Mesothelial cell of epicardium (in vitro differentiated cells): ENCODE measurements at regions not wholly inside any gene's neighbourhood (a gene's known extent, or its start where the extent isn't known, plus 50 kb on each side); places are given as distances from the start of the nearest gene placed in this dataset.

Source experiments
- DNase-seq, 2 experiments: peaks; one replicate each; pipeline ENCODE4 v3.0.0; 2021; ENCODE audit warnings: low spot score in 2 of 2; ENCODE audit not compliant: unreplicated experiment in 2 of 2
- H3K27ac Mint-ChIP-seq: 2 replicates; pipeline ENCODE4 v1.8.0; 2021; ENCODE audit warnings: mixed read lengths
- H3K27me3 Mint-ChIP-seq: 2 replicates; pipeline ENCODE4 v1.8.0; 2021; ENCODE audit warnings: low read depth, mixed read lengths
- H3K36me3 Mint-ChIP-seq: 2 replicates; pipeline ENCODE4 v1.8.0; 2021; ENCODE audit warnings: mixed read lengths
- H3K4me1 Mint-ChIP-seq: 2 replicates; pipeline ENCODE4 v1.8.0; 2021; ENCODE audit warnings: mixed read lengths
- H3K4me3 Mint-ChIP-seq: 2 replicates; pipeline ENCODE4 v1.8.0; 2021; ENCODE audit warnings: mild to moderate bottlenecking, moderate library complexity, mixed read lengths
- H3K9me3 Mint-ChIP-seq: 2 replicates; pipeline ENCODE4 v1.8.0; 2021; ENCODE audit warnings: mixed read lengths
- CTCF ChIP-seq: fragments of 200-600 bp; sonication (generic); IDR thresholded peaks from one replicate; pipeline ENCODE4 v1.5.0; 2021; ENCODE audit warnings: antibody characterized with exemption; ENCODE audit not compliant: unreplicated experiment

- H3K36me3 Mint-ChIP-seq, result peaks cover 22% of the 10 kb centered on the region
- peaks cover 11% of the 10 kb centered on the region for H3K4me1 Mint-ChIP-seq
- DNase-seq, result no peak
- TF ChIP-seq CTCF, result no peak
- H3K27me3 Mint-ChIP-seq, result no peaks in the 10 kb centered on the region
- H3K9me3 Mint-ChIP-seq, result peaks cover 31% of the 10 kb centered on the region
- H3K27ac Mint-ChIP-seq, result no peak overlapping the region
- H3K4me3 Mint-ChIP-seq, result no peak overlapping the region
Measured at GRCh38 chr13:34810996-34811395, 131.1 kb upstream of the NBEA start.

GRCh38 chr13:34815526-34815925, 126.5 kb upstream of the NBEA start:
- H3K4me1 Mint-ChIP-seq, result peaks cover 29% of the 10 kb centered on the region
- no peak for TF ChIP-seq CTCF
- no peak overlapping the region for H3K4me3 Mint-ChIP-seq
- H3K36me3 Mint-ChIP-seq, result peaks cover 22% of the 10 kb centered on the region
- H3K27ac Mint-ChIP-seq, result peak overlapping the region; percentile 90
- no peaks in the 10 kb centered on the region for H3K27me3 Mint-ChIP-seq
- H3K9me3 Mint-ChIP-seq, result peaks cover 40% of the 10 kb centered on the region
- no peak for DNase-seq

- Mint-ChIP-seq H3K27me3 (no peaks in the 10 kb centered on the region), H3K9me3 (peaks cover 33% of the 10 kb centered on the region), H3K36me3 (peaks cover 21% of the 10 kb centered on the region), H3K4me3 (no peak overlapping the region), H3K27ac (peak overlapping the region; percentile 90), H3K4me1 (peaks cover 29% of the 10 kb centered on the region)
- no peak for DNase-seq
- no peak for TF ChIP-seq CTCF
Measured at GRCh38 chr13:34816245-34816884, 125.7 kb upstream of the NBEA start.

GRCh38 chr13:34816908-34817665, 125.0 kb upstream of the NBEA start:
- H3K9me3 Mint-ChIP-seq, result peaks cover 26% of the 10 kb centered on the region
- H3K4me3 Mint-ChIP-seq, result no peak overlapping the region
- H3K27ac Mint-ChIP-seq, result peak overlapping the region; percentile 90
- H3K4me1 Mint-ChIP-seq, result peaks cover 29% of the 10 kb centered on the region
- no peak for DNase-seq
- TF ChIP-seq CTCF, result no peak
- no peaks in the 10 kb centered on the region for H3K27me3 Mint-ChIP-seq
- peaks cover 15% of the 10 kb centered on the region for H3K36me3 Mint-ChIP-seq

GRCh38 chr13:34822650-34823049, 119.4 kb upstream of the NBEA start:
- no peaks in the 10 kb centered on the region for H3K36me3 Mint-ChIP-seq
- H3K27me3 Mint-ChIP-seq, result no peaks in the 10 kb centered on the region
- H3K4me3 Mint-ChIP-seq, result no peak overlapping the region
- DNase-seq, result no peak
- no peak overlapping the region for H3K27ac Mint-ChIP-seq
- H3K4me1 Mint-ChIP-seq, result peaks cover 36% of the 10 kb centered on the region
- TF ChIP-seq CTCF, result no peak
- H3K9me3 Mint-ChIP-seq, result peaks cover 20% of the 10 kb centered on the region
